Inflammatory macrophage treated with lipopolysaccharide for 4 hours (primary cell): ENCODE measurements at regions not wholly inside any gene's neighbourhood (a gene's known extent, or its start where the extent isn't known, plus 50 kb on each side); places are given as distances from the start of the nearest gene placed in this dataset.
"Not testable (repeated sequence)": the region's sequence is repeated elsewhere in the genome, so short reads cannot be mapped to it uniquely, and the experiment has no call there.

Source experiments
- DNase-seq: peaks from one replicate; pipeline ENCODE4 v3.0.0-alpha.2; 2020

DNA sequence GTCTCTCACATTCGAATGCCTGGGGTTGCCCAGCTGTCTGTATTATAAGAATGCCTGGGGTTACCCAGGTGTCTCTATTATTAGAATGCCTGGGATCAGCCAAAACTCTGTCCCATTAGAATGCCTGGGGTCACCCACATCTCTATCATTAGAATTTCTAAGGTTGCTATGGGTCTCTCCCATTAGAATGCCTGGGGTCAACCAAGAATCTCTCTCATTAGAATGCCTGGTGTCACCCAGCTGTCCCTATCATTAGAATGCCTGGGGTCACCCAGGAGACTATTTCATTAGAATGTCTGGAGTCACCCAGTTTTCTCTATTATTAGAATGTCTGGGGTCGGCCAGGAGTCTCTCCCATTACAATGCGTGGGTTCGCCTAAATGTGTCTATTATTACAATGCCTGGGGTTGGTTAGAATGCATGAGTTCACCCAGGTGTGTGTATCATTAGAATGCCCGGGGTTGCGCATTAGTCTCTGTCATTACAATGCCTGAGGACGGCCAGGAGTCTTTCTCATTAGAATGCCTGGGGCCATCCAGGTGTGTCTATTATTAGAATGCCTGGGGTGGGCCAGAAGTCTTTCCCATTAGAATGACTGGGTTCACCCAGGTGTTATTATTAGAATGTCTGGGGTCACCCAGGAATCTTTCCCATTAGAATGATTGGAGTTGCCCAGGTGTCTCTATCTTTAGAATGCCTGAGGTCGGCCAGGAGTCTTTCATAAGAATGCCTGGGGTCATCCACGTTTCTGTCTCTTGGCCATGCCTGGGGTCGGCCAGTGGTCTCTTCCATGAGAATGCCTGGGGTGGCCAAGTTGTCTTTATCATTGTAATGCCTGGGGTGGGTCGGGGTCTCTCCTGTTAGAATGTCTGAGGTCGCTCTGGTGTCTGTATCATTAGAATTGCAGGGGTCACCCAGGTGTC is 59.6 kb downstream of the RNF187 start:
- DNase-seq, result no peak

DNA sequence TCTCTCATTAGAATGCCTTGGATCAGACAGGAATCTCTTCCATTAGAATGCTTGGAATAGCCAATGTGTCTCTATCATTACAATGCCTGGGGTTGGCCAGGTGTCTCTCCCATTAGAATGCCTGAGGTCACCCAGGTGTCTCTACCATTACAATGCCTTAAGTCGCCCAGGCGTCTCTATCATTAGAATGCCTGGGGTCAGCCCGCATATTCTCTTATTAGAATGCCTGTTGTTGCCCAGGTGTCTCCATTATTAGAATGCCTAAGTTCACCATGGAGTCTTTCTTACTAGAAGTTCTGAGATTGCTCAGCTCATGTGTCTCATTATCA is 60.2 kb downstream of the RNF187 start:
- no peak for DNase-seq

DNA sequence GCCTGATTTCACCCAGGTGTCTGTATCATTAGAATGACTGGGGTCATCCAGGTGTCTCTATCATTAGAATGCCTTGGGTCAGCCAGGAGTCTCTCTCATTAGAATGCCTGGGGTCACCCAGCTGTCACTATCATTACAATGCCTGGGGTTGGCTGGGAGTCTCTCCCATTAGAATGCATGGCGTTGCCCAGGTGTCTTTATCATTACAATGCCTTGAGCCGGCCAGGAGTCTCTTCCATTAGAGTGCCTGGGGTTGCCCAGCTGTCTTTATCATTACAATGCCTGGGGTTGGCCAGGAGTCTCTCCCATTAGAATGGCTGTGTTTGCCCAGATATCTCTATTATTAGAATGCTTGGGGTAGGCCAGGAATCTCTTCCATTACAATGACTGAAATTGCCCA is 61.6 kb downstream of the RNF187 start:
- DNase-seq, result no peak

DNA sequence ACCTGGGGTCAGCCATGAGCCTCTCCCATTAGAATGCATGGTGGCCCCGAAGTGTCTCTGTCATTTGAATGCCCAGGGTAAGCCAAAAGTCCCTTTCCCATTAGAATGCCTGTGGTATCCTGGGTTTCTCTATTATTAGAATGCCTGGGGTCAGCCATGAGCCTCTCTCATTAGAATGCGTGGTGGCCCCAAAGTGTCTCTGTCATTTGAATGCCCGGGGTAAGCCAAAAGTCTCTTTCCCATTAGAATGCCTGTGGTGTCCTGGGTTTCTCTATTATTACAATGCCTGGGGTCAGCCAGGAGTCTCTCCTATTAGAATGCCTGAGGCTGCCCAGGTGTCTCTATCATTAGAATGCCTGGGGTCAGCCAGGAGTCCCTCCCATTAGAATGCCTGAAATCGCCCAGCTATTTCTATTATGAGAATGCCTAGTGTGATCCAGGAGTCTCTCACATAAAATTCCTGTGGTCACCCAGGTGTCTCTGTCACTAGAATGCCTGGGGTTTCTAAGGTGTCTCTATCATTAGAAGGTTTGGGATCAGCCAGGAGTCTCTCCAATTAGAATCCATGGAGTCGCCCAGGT is 65.5 kb downstream of the RNF187 start:
- no peak for DNase-seq

DNA sequence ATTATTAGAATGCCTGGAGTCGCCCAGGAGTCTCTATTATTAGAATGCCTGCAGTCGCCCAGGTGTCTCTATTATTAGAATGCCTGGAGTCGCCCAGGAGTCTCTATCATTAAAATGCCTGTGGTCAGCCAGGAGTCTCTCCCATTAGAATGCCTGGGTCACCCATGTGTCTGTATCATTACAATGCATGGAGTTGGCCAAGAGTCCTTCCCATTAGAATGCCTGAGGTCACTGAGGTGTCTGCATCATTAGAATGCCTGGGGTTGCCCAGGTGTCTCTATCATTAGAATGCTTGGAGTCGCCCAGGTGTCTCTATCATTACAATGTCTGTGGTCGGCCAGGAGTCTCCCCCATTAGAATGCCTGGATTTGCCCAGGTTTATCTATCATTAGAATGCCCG is 66.9 kb downstream of the RNF187 start:
- DNase-seq, result no peak

DNA sequence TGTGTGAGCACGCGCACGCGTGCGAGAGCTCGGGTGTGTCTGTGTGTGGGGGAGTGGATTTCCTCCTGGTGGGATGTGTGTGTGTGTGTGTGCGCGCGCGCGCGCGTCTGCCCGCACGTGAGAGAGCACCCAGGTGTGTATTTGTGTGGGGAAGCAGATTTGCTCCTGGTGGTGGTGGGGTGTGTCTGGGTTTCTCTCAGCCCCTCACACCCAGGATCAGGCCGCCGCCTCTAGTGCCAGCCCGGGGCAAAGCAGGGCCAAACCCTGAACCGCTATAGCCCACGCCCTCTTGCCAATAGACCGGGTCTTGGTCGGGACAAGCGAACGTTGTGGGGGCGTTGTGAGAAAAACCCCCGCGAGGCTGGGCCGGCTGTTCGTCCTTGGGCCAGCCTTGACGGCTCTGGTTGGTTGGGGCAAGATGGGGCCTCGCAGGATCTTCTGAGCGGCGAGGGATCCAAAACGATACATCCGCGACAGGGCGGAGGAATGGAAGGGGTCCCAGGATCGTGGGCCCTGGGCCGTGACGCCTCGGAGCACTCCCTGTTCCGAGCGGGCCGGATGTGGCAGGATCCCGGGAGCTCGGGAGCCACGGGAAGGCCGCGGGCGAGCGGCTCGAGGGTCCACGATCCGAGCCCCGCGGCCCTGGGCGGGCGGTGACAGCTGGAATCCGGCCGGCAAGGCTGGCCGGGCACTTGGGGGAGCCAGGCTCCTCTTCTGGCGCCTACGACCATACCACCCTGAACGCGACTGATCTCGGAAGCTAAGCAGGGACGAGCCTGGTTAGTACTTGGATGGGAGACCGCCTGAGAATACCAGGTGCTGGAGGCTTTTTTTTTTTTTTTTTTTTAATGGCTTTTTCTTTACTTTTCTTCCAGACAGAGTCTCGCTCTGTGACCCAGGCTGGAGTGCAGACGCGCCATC is 68.2 kb downstream of the RNF187 start:
- DNase-seq, result peak; percentile 2

DNA sequence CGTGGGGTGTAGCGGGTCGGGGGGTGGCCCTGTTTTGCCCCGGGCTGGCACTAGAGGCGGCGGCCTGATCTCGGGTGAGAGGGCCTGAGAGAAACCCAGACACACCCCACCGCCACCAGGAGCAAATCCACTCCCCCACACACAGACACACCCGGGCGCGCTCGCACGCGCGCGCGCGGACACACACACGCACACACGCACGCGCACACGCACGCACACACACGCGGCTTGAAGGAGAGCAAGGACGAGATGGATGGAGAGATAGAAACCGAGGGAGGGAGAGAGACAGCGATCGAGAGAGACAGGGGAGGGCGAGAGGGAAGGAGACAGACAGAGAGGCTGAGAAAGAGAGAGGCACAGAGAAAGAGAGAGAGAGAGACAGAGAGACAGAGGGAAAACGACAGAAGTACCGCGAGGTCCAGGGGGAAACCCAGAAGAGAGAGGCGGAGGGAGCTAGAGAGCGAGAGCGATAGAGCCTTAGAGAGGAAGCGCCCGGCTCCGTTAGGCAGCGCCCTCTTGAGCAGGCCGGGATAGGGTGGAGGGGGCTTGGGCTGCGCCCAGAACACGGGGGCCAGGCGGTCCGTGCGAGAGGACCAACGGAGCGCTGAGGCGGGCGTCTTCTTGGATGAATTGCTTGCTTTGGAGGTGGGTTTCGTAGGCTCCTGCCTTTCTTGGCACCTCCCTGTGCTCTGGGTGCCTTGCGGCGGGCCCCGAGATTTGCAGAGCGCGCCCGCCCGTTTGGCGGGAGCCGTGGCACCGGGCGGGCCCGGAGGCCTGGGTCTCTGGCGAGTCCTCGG is 69.7 kb downstream of the RNF187 start:
- not testable (repeated sequence) for DNase-seq
